OCI-LY3 (cell line): ENCODE measurements at regions not wholly inside any gene's neighbourhood (a gene's known extent, or its start where the extent isn't known, plus 50 kb on each side); places are given as distances from the start of the nearest gene placed in this dataset.

ENCODE experiments used
- H2AFZ ChIP-seq: fragments of 200-600, 300-600 bp; shearing (Covaris generic); 2 replicates; pipeline ENCODE4 v1.6.0; 2014; ENCODE audit warnings: antibody characterized with exemption, low read depth, low read length
- H3K27ac ChIP-seq: fragments of 200-600, 300-600 bp; sonication (generic); 2 replicates; pipeline ENCODE4 v1.5.1; 2014; ENCODE audit warnings: mild to moderate bottlenecking, low read length, moderate library complexity, mixed read lengths
- H3K27me3 ChIP-seq: fragments of 200-600, 300-600 bp; sonication (generic); 2 replicates; pipeline ENCODE4 v1.6.1; 2014; ENCODE audit warnings: low read depth, low read length, mixed read lengths
- H3K36me3 ChIP-seq: fragments of 200-600, 300-600 bp; sonication (generic); replicated peaks from 2 replicates; pipeline ENCODE3; 2014; ENCODE audit warnings: low read depth, low read length, mixed read lengths
- H3K4me1 ChIP-seq: fragments of 300-600, 200-600 bp; sonication (generic); 2 replicates; pipeline ENCODE4 v1.6.1; 2014; ENCODE audit warnings: low read length, mixed read lengths
- H3K4me2 ChIP-seq: fragments of 200-600, 300-600 bp; sonication (generic); 2 replicates; pipeline ENCODE4 v1.6.1; 2014; ENCODE audit warnings: low read length, mixed read lengths
- H3K4me3 ChIP-seq: fragments of 300-600, 200-600 bp; sonication (generic); 2 replicates; pipeline ENCODE4 v1.5.1; 2014; ENCODE audit warnings: antibody characterized with exemption, mild to moderate bottlenecking, low read length, moderate library complexity
- H3K79me2 ChIP-seq: fragments of 300-600, 200-600 bp; shearing (Covaris generic); 2 replicates; pipeline ENCODE4 v1.6.1; 2014; ENCODE audit warnings: mild to moderate bottlenecking, low read length, mixed read lengths
- H3K9ac ChIP-seq: fragments of 300-600, 200-600 bp; shearing (Covaris generic); 2 replicates; pipeline ENCODE4 v1.6.0; 2014; ENCODE audit warnings: mild to moderate bottlenecking, low read length, moderate library complexity
- H3K9me3 ChIP-seq: fragments of 200-600, 300-600 bp; shearing (Covaris generic); 2 replicates; pipeline ENCODE4 v1.6.1; 2014; ENCODE audit warnings: low read length, mixed read lengths; ENCODE audit not compliant: insufficient read depth
- H4K20me1 ChIP-seq: fragments of 200-600, 300-600 bp; sonication (generic); 2 replicates; pipeline ENCODE4 v1.6.1; 2016; ENCODE audit warnings: low read length, mixed read lengths; ENCODE audit not compliant: insufficient read depth
- EZH2phosphoT487 ChIP-seq: fragments of 200-600 bp; shearing (Covaris generic); IDR thresholded peaks from 2 replicates; pipeline ENCODE4 v1.6.1; 2018; ENCODE audit warnings: antibody characterized with exemption, mixed run types, low read depth
- TF ChIP-seq, protein P1 (sequence below): fragments of 200-600, 300-600 bp; sonication (generic); IDR thresholded peaks from 2 replicates; pipeline ENCODE4 v1.5.1; 2014; ENCODE audit warnings: antibody characterized with exemption, low read length, low read depth

DNA sequence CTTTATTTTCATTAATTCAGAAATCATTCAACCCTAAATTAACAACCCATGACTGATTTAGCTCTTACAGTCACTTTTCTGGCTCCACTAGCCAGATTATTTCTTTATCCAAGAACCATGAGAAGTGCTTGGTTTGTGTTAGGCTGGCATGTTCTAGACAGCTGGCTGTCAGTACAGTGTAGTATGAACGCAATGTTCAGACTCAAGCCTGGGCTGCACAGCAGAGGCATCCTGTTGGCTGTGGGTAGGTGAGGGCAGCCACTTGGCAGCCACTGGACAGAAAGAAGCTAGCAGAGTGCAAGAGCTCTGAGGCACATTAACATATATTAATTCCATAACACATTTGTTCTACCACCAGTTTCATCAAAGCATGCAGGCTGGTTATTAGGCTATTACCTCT lies 522.9 kb upstream of the FSHR start:
- Histone ChIP-seq H3K4me3 (no peak overlapping the region), H3K27me3 (no peaks in the 10 kb centered on the region), H3K4me1 (no peaks in the 10 kb centered on the region), H2AFZ (no peak overlapping the region), H3K9me3 (no peaks in the 10 kb centered on the region), H4K20me1 (no peaks in the 10 kb centered on the region), H3K4me2 (no peak overlapping the region), H3K27ac (no peak overlapping the region), H3K9ac (no peak overlapping the region), H3K36me3 (no peaks in the 10 kb centered on the region), H3K79me2 (no peaks in the 10 kb centered on the region)
- TF ChIP-seq, protein P1, sequence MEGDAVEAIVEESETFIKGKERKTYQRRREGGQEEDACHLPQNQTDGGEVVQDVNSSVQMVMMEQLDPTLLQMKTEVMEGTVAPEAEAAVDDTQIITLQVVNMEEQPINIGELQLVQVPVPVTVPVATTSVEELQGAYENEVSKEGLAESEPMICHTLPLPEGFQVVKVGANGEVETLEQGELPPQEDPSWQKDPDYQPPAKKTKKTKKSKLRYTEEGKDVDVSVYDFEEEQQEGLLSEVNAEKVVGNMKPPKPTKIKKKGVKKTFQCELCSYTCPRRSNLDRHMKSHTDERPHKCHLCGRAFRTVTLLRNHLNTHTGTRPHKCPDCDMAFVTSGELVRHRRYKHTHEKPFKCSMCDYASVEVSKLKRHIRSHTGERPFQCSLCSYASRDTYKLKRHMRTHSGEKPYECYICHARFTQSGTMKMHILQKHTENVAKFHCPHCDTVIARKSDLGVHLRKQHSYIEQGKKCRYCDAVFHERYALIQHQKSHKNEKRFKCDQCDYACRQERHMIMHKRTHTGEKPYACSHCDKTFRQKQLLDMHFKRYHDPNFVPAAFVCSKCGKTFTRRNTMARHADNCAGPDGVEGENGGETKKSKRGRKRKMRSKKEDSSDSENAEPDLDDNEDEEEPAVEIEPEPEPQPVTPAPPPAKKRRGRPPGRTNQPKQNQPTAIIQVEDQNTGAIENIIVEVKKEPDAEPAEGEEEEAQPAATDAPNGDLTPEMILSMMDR = no peak

DNA sequence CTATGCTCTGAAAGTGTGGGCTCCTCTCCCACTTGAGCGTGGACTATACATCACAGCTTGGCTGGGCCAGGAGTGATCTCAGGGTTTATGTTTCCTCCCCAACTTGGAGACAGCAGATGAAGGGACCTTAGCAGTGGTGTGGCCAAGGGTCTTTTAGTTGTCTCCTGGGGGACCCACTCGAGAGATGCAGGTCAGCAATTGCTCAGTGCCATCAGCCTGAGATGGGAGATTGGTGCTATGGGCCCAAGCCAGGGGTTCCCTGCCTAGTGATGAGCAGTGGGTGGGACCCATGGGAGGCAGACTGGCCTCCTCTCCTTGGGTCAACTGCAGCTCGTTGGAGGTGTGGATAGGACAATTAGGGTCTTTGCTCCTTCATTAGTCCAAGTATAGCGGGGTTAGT lies 510.5 kb upstream of the FSHR start:
- H3K4me2 ChIP-seq = no peak overlapping the region
- no peaks in the 10 kb centered on the region for H3K36me3 ChIP-seq
- no peaks in the 10 kb centered on the region for H3K9me3 ChIP-seq
- no peaks in the 10 kb centered on the region for H3K27me3 ChIP-seq
- no peak overlapping the region for H3K4me3 ChIP-seq
- H3K27ac ChIP-seq = no peak overlapping the region
- H2AFZ ChIP-seq = no peak overlapping the region
- H3K79me2 ChIP-seq = no peaks in the 10 kb centered on the region
- TF ChIP-seq EZH2phosphoT487 = no peak
- TF ChIP-seq, protein P1 = no peak
- H4K20me1 ChIP-seq = no peaks in the 10 kb centered on the region
- no peak overlapping the region for H3K9ac ChIP-seq
- H3K4me1 ChIP-seq = no peaks in the 10 kb centered on the region

DNA sequence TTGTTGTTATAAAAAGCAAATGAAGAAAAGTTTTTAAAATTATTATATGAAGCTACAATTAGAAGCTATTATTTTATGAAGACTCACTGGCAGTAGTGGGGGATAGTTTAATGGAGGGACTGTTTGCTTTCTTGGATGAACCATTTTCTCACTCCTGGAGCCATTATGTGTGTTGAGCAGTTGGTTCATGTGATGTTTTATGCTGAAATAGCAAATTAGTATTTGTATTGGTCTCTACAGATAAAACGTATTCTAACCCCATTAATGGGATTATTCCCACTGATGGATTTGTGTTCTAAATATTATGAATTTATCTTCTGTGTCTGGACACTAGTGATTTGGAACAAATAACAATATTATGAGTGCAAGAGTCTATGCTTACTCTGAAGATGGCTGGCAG lies 507.5 kb upstream of the FSHR start:
- no peak overlapping the region for H3K9ac ChIP-seq
- no peaks in the 10 kb centered on the region for H3K9me3 ChIP-seq
- no peaks in the 10 kb centered on the region for H3K27me3 ChIP-seq
- H2AFZ ChIP-seq = no peak overlapping the region
- H3K4me2 ChIP-seq = no peak overlapping the region
- H3K4me3 ChIP-seq = no peak overlapping the region
- H3K27ac ChIP-seq = no peak overlapping the region
- TF ChIP-seq, protein P1 = no peak
- no peak for TF ChIP-seq EZH2phosphoT487
- no peaks in the 10 kb centered on the region for H3K4me1 ChIP-seq
- H4K20me1 ChIP-seq = no peaks in the 10 kb centered on the region
- H3K79me2 ChIP-seq = no peaks in the 10 kb centered on the region
- H3K36me3 ChIP-seq = no peaks in the 10 kb centered on the region

DNA sequence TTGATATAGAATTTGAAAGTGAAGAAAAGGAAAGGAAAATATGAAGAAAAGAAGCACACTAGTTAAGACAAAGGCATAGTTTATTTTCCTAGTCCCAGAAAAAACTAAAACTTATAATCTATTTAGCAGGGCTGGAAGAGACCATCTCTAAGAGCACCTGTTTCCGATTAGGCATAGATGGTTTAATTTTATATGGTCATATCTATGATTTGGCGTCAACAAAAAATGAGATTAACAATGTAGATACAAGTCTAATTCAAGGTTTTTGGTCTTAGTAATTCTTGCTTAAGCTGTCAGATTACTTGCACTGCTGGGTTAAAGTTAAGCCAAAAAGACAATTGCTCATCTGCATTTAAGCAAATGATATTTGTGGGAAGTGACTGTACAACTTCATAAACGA lies 502.5 kb upstream of the FSHR start:
- TF ChIP-seq, protein P1 = no peak
- no peak for TF ChIP-seq EZH2phosphoT487
- Histone ChIP-seq H2AFZ (no peak overlapping the region), H3K27me3 (no peaks in the 10 kb centered on the region), H3K4me2 (no peak overlapping the region), H3K4me3 (no peak overlapping the region), H3K79me2 (no peaks in the 10 kb centered on the region), H3K9me3 (no peaks in the 10 kb centered on the region), H3K4me1 (no peaks in the 10 kb centered on the region), H3K36me3 (no peaks in the 10 kb centered on the region), H3K9ac (no peak overlapping the region), H3K27ac (no peak overlapping the region), H4K20me1 (no peaks in the 10 kb centered on the region)
